ENCODE measurements at regions not wholly inside any gene's neighbourhood (a gene's known extent, or its start where the extent isn't known, plus 50 kb on each side); places are given as distances from the start of the nearest gene placed in this dataset.

DNA sequence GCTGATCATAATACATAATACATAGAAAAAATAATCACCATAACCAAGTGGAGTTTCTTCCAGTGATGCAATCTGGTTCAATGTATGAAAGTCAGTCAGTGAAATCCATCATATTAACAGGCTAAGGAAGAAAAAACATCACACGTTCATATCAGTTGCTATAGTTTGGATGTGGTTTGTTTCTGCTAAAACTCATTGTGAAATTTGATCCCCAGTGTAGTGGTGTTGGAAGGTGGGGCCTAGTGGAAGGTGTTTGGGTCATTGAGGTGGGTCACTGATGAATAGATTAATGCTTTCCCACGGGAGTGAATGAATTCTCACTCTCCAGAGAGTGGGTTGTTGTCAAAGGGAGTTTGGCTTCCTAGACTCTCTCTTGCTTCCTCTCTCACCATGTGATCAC is 84.6 kb upstream of the PTGDR start (continued):
- TF ChIP-seq, protein P1, sequence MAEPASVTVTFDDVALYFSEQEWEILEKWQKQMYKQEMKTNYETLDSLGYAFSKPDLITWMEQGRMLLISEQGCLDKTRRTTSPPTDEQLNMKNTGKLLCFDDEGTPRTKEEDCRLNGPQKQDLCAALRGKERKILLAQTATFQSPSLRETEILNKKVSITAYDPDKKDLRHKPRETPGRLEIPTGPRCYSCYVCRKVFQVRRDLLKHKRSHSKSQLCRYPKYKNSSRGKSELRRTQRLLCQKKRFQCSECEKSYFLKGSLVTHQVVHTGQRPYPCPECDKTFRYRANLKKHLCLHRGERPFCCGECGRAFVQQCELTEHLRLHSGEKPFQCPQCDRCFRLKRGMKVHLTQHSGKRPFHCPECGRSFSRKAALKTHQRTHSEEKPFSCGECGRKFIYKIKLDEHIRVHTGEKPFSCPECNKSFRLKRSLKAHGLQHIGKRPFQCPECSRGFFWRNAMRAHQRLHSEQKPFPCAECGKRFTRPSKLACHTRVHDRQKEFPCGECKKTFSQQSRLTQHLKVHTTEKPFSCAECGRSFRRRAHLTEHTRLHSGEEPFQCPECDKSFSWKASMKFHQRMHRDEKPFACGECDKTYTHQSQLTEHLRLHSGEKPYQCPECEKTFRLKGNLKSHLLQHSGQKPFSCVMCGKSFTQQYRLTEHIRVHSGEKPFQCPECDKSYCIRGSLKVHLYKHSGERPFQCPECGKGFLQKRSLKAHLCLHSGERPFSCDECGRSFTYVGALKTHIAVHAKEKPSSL (CRISPR knock-in tag; conservative IDR thresholded peaks at IDR 0.05): no peak

DNA sequence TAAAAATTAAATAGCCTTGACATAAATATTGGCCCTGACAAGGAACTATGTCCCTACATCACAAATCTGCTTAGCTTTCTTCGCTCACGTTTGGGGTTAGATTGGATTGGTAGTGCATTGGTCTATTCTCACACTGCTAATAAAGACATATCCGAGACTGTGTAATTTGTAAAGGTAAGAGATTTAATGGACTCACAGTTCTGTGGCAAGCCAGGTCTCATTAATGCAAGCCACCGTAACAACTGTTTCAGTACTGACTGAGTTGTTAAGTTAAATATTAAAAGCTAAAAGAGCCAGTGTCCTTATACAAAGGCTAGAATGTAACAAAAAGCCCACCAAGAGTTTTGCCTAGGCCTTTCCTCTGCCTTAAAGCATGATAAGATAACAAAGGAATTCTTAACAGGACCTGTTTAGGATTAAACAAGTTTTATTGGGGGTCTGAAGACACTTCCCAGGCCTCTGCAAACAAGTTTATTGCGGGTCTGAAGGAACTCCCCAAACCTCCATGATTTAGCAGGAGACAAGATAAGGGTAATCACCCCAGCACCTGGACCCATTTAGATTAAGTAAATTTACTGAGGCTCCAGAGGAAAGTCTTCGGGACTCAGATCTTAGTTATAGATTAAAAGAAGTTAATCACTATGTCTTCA is 88.2 kb upstream of the PTGDR start:
- Mint-ChIP-seq H3K27me3 (ENCODE audit: low read depth) (no peaks in the 10 kb centered on the region), H3K27ac (no peak overlapping the region), H3K9me3 (peaks cover 73% of the 10 kb centered on the region), H3K4me1 (peaks cover 7% of the 10 kb centered on the region; the same call in 1 of the 2 replicates), H3K4me3 (no peak overlapping the region), H3K36me3 (peaks cover 42% of the 10 kb centered on the region)
- no peak for TF ChIP-seq FOXP1 (CRISPR knock-in tag; IDR thresholded peaks at IDR 0.05; ENCODE audit: borderline replicate concordance)
- no peak for TF ChIP-seq ZNF232 (CRISPR knock-in tag; IDR thresholded peaks at IDR 0.05)
- no peak for TF ChIP-seq ETV6 (CRISPR knock-in tag; IDR thresholded peaks at IDR 0.05)
- TF ChIP-seq, protein P2, sequence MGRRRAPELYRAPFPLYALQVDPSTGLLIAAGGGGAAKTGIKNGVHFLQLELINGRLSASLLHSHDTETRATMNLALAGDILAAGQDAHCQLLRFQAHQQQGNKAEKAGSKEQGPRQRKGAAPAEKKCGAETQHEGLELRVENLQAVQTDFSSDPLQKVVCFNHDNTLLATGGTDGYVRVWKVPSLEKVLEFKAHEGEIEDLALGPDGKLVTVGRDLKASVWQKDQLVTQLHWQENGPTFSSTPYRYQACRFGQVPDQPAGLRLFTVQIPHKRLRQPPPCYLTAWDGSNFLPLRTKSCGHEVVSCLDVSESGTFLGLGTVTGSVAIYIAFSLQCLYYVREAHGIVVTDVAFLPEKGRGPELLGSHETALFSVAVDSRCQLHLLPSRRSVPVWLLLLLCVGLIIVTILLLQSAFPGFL (CRISPR knock-in tag; IDR thresholded peaks at IDR 0.05; ENCODE audit: borderline replicate concordance): no peak
- TF ChIP-seq SMAD3 (CRISPR knock-in tag; IDR thresholded peaks at IDR 0.05; ENCODE audit: borderline replicate concordance): no peak
- TF ChIP-seq, protein P3, sequence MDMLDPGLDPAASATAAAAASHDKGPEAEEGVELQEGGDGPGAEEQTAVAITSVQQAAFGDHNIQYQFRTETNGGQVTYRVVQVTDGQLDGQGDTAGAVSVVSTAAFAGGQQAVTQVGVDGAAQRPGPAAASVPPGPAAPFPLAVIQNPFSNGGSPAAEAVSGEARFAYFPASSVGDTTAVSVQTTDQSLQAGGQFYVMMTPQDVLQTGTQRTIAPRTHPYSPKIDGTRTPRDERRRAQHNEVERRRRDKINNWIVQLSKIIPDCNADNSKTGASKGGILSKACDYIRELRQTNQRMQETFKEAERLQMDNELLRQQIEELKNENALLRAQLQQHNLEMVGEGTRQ (CRISPR knock-in tag; IDR thresholded peaks at IDR 0.05): no peak
- TF ChIP-seq, protein P4, sequence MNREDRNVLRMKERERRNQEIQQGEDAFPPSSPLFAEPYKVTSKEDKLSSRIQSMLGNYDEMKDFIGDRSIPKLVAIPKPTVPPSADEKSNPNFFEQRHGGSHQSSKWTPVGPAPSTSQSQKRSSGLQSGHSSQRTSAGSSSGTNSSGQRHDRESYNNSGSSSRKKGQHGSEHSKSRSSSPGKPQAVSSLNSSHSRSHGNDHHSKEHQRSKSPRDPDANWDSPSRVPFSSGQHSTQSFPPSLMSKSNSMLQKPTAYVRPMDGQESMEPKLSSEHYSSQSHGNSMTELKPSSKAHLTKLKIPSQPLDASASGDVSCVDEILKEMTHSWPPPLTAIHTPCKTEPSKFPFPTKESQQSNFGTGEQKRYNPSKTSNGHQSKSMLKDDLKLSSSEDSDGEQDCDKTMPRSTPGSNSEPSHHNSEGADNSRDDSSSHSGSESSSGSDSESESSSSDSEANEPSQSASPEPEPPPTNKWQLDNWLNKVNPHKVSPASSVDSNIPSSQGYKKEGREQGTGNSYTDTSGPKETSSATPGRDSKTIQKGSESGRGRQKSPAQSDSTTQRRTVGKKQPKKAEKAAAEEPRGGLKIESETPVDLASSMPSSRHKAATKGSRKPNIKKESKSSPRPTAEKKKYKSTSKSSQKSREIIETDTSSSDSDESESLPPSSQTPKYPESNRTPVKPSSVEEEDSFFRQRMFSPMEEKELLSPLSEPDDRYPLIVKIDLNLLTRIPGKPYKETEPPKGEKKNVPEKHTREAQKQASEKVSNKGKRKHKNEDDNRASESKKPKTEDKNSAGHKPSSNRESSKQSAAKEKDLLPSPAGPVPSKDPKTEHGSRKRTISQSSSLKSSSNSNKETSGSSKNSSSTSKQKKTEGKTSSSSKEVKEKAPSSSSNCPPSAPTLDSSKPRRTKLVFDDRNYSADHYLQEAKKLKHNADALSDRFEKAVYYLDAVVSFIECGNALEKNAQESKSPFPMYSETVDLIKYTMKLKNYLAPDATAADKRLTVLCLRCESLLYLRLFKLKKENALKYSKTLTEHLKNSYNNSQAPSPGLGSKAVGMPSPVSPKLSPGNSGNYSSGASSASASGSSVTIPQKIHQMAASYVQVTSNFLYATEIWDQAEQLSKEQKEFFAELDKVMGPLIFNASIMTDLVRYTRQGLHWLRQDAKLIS (CRISPR knock-in tag; IDR thresholded peaks at IDR 0.05; ENCODE audit: borderline replicate concordance): no peak
- no peak for TF ChIP-seq NFYB (CRISPR knock-in tag; conservative IDR thresholded peaks at IDR 0.05; ENCODE audit: low read depth)
- TF ChIP-seq, protein P5, sequence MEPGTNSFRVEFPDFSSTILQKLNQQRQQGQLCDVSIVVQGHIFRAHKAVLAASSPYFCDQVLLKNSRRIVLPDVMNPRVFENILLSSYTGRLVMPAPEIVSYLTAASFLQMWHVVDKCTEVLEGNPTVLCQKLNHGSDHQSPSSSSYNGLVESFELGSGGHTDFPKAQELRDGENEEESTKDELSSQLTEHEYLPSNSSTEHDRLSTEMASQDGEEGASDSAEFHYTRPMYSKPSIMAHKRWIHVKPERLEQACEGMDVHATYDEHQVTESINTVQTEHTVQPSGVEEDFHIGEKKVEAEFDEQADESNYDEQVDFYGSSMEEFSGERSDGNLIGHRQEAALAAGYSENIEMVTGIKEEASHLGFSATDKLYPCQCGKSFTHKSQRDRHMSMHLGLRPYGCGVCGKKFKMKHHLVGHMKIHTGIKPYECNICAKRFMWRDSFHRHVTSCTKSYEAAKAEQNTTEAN (CRISPR knock-in tag; IDR thresholded peaks at IDR 0.05): no peak
- no peak for TF ChIP-seq ESRRA (CRISPR knock-in tag; IDR thresholded peaks at IDR 0.05; ENCODE audit: borderline replicate concordance)
- TF ChIP-seq, protein P6, sequence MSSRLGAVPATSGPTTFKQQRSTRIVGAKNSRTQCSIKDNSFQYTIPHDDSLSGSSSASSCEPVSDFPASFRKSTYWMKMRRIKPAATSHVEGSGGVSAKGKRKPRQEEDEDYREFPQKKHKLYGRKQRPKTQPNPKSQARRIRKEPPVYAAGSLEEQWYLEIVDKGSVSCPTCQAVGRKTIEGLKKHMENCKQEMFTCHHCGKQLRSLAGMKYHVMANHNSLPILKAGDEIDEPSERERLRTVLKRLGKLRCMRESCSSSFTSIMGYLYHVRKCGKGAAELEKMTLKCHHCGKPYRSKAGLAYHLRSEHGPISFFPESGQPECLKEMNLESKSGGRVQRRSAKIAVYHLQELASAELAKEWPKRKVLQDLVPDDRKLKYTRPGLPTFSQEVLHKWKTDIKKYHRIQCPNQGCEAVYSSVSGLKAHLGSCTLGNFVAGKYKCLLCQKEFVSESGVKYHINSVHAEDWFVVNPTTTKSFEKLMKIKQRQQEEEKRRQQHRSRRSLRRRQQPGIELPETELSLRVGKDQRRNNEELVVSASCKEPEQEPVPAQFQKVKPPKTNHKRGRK (CRISPR knock-in tag; IDR thresholded peaks at IDR 0.05; ENCODE audit: borderline replicate concordance): no peak
- TF ChIP-seq, protein P7, sequence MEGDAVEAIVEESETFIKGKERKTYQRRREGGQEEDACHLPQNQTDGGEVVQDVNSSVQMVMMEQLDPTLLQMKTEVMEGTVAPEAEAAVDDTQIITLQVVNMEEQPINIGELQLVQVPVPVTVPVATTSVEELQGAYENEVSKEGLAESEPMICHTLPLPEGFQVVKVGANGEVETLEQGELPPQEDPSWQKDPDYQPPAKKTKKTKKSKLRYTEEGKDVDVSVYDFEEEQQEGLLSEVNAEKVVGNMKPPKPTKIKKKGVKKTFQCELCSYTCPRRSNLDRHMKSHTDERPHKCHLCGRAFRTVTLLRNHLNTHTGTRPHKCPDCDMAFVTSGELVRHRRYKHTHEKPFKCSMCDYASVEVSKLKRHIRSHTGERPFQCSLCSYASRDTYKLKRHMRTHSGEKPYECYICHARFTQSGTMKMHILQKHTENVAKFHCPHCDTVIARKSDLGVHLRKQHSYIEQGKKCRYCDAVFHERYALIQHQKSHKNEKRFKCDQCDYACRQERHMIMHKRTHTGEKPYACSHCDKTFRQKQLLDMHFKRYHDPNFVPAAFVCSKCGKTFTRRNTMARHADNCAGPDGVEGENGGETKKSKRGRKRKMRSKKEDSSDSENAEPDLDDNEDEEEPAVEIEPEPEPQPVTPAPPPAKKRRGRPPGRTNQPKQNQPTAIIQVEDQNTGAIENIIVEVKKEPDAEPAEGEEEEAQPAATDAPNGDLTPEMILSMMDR (IDR thresholded peaks at IDR 0.05): no peak
- no peak for TF ChIP-seq ZNF138 (CRISPR knock-in tag; conservative IDR thresholded peaks at IDR 0.05)
- DNase-seq (ENCODE audit: low spot score) (no peak), ATAC-seq (no peak)
- CTCF ChIA-PET: no interaction called here
- POLR2A ChIA-PET: no interaction called here
